ENCODE measurements at regions not wholly inside any gene's neighbourhood (a gene's known extent, or its start where the extent isn't known, plus 50 kb on each side); places are given as distances from the start of the nearest gene placed in this dataset.

DNA sequence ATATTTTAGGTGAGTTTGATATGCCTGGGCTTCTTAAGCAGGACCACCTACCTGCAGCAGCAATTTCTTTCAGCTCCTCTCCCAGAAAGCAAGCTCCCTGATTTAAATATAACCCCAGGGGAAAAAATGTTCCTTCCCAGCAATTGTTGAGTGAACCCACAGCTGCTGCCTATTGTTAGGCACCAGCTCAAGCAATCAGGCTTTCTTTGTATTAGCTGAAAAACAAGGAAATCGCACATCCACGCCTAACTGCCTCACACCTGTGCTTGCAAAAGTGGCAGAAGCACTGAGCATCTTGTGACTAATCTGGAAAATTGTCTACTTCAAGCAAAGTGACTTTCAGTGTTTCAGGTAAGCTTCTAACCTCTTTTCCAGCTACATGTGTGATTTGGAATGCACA lies 432.2 kb downstream of the SMARCA1 start:
- TF ChIP-seq, protein P1, sequence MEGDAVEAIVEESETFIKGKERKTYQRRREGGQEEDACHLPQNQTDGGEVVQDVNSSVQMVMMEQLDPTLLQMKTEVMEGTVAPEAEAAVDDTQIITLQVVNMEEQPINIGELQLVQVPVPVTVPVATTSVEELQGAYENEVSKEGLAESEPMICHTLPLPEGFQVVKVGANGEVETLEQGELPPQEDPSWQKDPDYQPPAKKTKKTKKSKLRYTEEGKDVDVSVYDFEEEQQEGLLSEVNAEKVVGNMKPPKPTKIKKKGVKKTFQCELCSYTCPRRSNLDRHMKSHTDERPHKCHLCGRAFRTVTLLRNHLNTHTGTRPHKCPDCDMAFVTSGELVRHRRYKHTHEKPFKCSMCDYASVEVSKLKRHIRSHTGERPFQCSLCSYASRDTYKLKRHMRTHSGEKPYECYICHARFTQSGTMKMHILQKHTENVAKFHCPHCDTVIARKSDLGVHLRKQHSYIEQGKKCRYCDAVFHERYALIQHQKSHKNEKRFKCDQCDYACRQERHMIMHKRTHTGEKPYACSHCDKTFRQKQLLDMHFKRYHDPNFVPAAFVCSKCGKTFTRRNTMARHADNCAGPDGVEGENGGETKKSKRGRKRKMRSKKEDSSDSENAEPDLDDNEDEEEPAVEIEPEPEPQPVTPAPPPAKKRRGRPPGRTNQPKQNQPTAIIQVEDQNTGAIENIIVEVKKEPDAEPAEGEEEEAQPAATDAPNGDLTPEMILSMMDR (IDR thresholded peaks at IDR 0.05), result no peak
- TF ChIP-seq POLR2A (IDR thresholded peaks at IDR 0.05), result no peak

All from sigmoid colon (tissue), 3 donors.